LNCaP clone FGC (cell line): ENCODE measurements at regions not wholly inside any gene's neighbourhood (a gene's known extent, or its start where the extent isn't known, plus 50 kb on each side); places are given as distances from the start of the nearest gene placed in this dataset.
"Not testable (repeated sequence)": the region's sequence is repeated elsewhere in the genome, so short reads cannot be mapped to it uniquely, and the experiment has no call there.

ENCODE experiments used
- DNase-seq: peaks from one replicate; pipeline ENCODE4 v3.0.0-alpha.2; 2011; ENCODE audit warnings: low read depth
- H3K4me3 ChIP-seq: 2 replicates; pipeline ENCODE4 v1.5.1; 2011; ENCODE audit warnings: mild to moderate bottlenecking, low read depth, low read length, control low read depth
- TF ChIP-seq, protein P1 (sequence below): IDR thresholded peaks from 2 replicates; pipeline ENCODE4 v1.5.1; 2012; ENCODE audit warnings: mild to moderate bottlenecking; ENCODE audit not compliant: control insufficient read depth, insufficient read depth; ENCODE audit errors: extremely low read depth

GRCh38 chr7:25059576-25059975 lies 65.5 kb downstream of the CYCS start:
- TF ChIP-seq, protein P1, sequence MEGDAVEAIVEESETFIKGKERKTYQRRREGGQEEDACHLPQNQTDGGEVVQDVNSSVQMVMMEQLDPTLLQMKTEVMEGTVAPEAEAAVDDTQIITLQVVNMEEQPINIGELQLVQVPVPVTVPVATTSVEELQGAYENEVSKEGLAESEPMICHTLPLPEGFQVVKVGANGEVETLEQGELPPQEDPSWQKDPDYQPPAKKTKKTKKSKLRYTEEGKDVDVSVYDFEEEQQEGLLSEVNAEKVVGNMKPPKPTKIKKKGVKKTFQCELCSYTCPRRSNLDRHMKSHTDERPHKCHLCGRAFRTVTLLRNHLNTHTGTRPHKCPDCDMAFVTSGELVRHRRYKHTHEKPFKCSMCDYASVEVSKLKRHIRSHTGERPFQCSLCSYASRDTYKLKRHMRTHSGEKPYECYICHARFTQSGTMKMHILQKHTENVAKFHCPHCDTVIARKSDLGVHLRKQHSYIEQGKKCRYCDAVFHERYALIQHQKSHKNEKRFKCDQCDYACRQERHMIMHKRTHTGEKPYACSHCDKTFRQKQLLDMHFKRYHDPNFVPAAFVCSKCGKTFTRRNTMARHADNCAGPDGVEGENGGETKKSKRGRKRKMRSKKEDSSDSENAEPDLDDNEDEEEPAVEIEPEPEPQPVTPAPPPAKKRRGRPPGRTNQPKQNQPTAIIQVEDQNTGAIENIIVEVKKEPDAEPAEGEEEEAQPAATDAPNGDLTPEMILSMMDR = no peak
- H3K4me3 ChIP-seq = no peak overlapping the region
- no peak for DNase-seq

DNA sequence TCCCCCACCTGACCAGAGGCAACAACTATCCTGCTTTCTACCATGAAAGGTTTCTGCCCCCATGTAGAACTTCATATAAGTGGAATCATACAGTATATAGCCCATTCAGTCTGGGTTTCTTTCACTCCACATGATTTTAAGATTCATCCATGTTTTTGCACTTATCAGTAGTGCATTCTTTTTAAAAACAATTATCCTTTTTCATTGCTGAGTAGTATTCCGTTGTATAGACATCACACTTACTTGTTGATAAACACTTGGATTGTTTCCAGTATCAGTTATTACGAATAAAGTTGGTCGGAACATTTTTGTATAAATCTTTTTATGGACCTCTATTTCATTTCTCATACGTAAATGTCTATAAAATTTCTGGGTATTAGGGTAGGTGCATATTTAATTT lies 68.7 kb downstream of the CYCS start:
- no peak for DNase-seq
- no peak overlapping the region for H3K4me3 ChIP-seq
- TF ChIP-seq, protein P1 = no peak

DNA sequence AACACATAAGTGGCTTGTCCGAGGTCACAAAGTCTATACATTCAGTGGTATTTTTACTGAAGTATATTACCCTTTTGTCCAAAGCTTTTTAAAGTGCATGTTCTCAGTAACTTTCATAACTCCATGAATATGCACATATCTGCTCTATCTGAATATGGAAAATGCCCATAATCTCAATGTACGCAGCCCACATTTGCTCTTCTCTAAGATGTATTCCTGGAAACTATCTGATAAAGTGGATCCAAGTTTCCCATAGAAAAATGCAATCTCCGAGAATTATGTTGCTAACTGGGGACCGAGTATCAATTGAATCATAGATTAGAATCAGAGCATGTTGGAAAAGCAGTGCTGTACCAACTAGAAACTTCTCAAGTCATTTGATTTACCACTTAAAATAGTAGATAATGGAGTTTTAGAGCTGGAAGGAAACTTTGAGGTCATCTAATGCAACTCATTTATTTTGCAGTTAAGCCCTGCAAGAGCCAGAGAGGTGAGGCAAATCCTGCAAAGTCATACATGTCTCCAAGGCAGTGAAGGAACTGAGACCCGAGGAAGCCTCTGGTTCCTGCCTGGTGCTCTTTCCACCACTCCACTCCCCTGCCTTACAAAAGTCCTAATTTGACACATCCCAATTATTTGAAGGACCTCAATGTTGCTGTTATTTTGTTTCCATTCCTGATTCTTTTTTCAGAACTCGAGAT lies 69.4 kb downstream of the CYCS start:
- no peak overlapping the region for H3K4me3 ChIP-seq
- DNase-seq = no peak
- TF ChIP-seq, protein P1 = no peak

DNA sequence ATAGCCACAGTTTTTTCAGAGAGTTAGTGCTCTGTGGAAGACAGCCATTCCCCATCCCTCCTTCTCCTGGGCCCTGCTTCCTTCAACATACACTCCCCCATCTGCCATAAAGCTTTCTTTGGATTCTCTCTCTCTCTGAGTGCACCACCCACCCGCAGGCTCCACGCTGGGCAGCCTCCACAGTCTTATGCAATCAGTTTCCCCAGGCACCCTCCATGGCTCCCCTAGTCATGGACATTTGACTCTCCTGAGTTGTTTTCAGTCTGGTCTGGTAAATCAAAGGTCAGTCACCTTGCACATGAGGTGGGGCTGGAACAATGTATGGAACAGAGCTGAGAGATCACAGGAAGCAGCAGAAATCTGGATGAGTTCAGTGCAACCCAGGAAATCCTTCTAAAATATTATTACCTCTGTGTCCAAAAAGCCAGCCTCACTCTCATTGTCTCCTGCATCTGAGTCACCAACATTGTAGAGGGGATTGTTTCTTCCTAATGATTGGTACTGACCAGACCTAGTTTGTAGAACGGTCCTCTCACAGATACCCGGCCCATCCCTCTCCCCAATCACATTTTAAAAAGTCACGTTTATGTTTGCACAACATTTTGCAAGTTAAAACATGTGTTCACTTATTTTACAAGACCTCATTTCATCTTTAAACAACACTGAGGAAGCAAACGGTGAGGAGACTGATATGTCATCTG lies 70.1 kb downstream of the CYCS start:
- no peak overlapping the region for H3K4me3 ChIP-seq
- TF ChIP-seq, protein P1 = no peak

DNA sequence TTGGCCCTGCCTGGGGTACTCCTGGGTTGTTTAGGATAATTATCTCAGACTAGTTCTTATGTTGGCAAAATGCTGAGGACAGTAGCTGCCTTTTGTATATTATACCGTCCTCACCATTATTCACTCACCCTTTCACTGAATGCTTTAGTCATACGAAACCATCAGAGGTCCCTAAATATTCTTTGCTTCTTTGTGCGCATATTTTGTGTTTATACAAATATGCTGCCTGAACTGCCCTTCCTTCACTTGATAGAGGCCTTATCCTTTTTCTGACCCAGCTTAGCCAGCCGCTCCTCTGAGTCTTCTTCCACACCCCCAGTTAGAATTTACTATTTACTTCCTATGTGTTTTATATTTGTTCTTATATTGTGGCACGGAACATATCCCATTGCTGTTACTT lies 70.2 kb upstream of the OSBPL3 start:
- no peak overlapping the region for H3K4me3 ChIP-seq
- TF ChIP-seq, protein P1 = no peak
- no peak for DNase-seq

More for the DNA sequence above, 70.1 kb downstream of the CYCS start:
- no peak for DNase-seq

DNA sequence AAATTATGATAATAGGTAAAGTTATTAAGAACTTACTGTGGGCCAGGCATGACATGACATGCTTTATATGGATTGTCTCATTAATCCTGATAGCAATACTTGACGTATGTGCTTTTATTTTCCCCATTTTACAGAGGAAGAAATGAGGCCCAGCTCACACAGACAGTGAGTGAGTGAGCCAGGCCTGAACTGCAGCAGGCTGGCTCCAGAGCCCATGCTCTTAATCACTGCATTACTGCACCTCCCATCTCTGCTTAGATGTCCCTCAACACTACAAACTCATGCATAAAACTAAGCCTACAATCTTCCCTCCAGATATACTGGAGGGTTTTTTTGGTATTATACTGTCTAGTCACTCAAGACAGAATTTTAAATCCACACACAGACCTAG lies 68.5 kb upstream of the OSBPL3 start:
- no peak overlapping the region for H3K4me3 ChIP-seq
- no peak for DNase-seq
- TF ChIP-seq, protein P1 = no peak

DNA sequence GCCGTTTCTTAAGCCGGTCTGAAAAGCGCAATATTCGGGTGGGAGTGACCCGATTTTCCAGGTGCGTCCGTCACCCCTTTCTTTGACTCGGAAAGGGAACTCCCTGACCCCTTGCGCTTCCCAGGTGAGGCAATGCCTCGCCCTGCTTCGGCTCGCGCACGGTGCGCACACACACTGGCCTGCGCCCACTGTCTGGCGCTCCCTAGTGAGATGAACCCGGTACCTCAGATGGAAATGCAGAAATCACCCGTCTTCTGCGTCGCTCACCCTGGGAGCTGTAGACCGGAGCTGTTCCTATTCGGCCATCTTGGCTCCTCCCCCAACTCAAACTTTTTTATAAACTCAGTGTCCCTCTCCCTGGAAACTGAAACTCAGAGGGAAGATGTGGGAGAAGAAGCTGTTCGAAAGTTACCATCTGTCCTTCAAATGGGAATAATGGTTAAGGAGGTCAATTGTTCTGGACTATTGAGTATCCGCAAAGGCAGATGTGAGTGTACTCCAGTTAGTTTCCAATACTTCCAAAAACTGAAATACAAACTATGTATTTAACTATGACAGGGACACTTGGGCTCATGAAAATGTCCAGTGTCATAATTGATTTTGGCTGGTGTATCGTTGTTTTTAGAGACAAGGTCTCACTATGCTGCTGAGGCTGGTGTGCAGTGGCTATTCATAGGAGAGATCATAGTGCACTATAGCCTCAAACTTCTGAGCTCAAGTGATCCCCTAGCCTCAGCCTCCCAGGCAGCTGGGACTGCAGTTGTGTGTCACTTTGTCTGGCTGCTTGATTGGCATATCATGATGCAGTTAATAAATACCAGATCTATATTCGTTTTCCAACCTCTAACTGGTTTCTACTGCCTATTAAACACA lies 67.8 kb upstream of the OSBPL3 start:
- H3K4me3 ChIP-seq, DNase-seq: not testable (repeated sequence)
